ENCODE measurements at regions not wholly inside any gene's neighbourhood (a gene's known extent, or its start where the extent isn't known, plus 50 kb on each side); places are given as distances from the start of the nearest gene placed in this dataset.
A peak's percentile ranks its signal among the peaks of the same experiment; 100 is the strongest.

- DNase-seq (ENCODE audit: low read depth) = peak; percentile 75
- TF ChIP-seq CTCF (IDR thresholded peaks at IDR 0.05; ENCODE audit: insufficient read depth, low read length) = peak; percentile 99
- H3K4me3 ChIP-seq (ENCODE audit: low read depth, low read length) = no peak overlapping the region
Observed at GRCh38 chr2:217713395-217714286, 289.2 kb downstream of the TNS1 start.

GRCh38 chr2:217712431-217712830, 290.4 kb downstream of the TNS1 start:
- DNase-seq (ENCODE audit: low read depth) = no peak
- no peak overlapping the region for H3K4me3 ChIP-seq (ENCODE audit: low read depth, low read length)
- no peak for TF ChIP-seq CTCF (IDR thresholded peaks at IDR 0.05; ENCODE audit: insufficient read depth, low read length)

- TF ChIP-seq CTCF (IDR thresholded peaks at IDR 0.05; ENCODE audit: insufficient read depth, low read length) = no peak
- DNase-seq (ENCODE audit: low read depth) = peak; percentile 49
- H3K4me3 ChIP-seq (ENCODE audit: low read depth, low read length) = no peak overlapping the region
Observed at GRCh38 chr2:217711188-217711587, 291.6 kb downstream of the TNS1 start.

- peak; percentile 37 for DNase-seq (ENCODE audit: low read depth)
- H3K4me3 ChIP-seq (ENCODE audit: low read depth, low read length) = no peak overlapping the region
- no peak for TF ChIP-seq CTCF (IDR thresholded peaks at IDR 0.05; ENCODE audit: insufficient read depth, low read length)
Observed at GRCh38 chr2:217710211-217710765, 292.5 kb downstream of the TNS1 start.

GRCh38 chr2:217709478-217710210, 293.2 kb downstream of the TNS1 start:
- no peak for DNase-seq (ENCODE audit: low read depth)
- no peak for TF ChIP-seq CTCF (IDR thresholded peaks at IDR 0.05; ENCODE audit: insufficient read depth, low read length)
- no peak overlapping the region for H3K4me3 ChIP-seq (ENCODE audit: low read depth, low read length)

- DNase-seq (ENCODE audit: low read depth) = peak; percentile 67
Observed at GRCh38 chr2:217707131-217707611, 295.6 kb downstream of the TNS1 start.

More at GRCh38 chr2:217707131-217707611, 295.6 kb downstream of the TNS1 start:
- no peak for TF ChIP-seq CTCF (IDR thresholded peaks at IDR 0.05; ENCODE audit: insufficient read depth, low read length)
- no peak overlapping the region for H3K4me3 ChIP-seq (ENCODE audit: low read depth, low read length)

Data from fibroblast of the aortic adventitia (primary cell).